ENCODE measurements at regions not wholly inside any gene's neighbourhood (a gene's known extent, or its start where the extent isn't known, plus 50 kb on each side); places are given as distances from the start of the nearest gene placed in this dataset.

- TF ChIP-seq CTCF (IDR thresholded peaks at IDR 0.05) (no peak), POLR2A (IDR thresholded peaks at IDR 0.05) (no peak)
Observed at GRCh38 chr6:33925210-33925609, 121.4 kb upstream of the MLN start.

Measured in tibial nerve (tissue), 3 donors.